ENCODE measurements at regions not wholly inside any gene's neighbourhood (a gene's known extent, or its start where the extent isn't known, plus 50 kb on each side); places are given as distances from the start of the nearest gene placed in this dataset.

- ChIA-PET CTCF (ENCODE audit: low intra/inter-chr PET ratio) (no interaction called here), POLR2A (interaction anchor here (1.4 kb wide), 1 partner anchor 12 kb away, joined by 3 read pairs; no protein-coding TSS in a partner anchor)
- in situ Hi-C loops (cut with MboI): no loop called here
- Histone ChIP-seq H3K4me2 (ENCODE audit: insufficient read depth, low read length) (no peak overlapping the region), H3K9ac (ENCODE audit: insufficient read depth in 1 of 2, low read depth in 2 of 2, low read length in 2 of 2) (no peak overlapping the region), H2AFZ (ENCODE audit: low read depth, low read length) (no peak overlapping the region), H3K27ac (ENCODE audit: extremely low read depth, low read depth, low read length) (no peak overlapping the region), H3K79me2 (ENCODE audit: control insufficient read depth, insufficient read depth, low read length) (no peaks in the 10 kb centered on the region), H3K36me3 (ENCODE audit: control insufficient read depth, insufficient read depth, low read length) (no peaks in the 10 kb centered on the region), H4K20me1 (replicated peaks; ENCODE audit: control insufficient read depth, insufficient read depth, low read length) (no peaks in the 10 kb centered on the region), H3K4me1 (replicated peaks in 1 of 2; ENCODE audit: control insufficient read depth in 2 of 2, insufficient read depth in 2 of 2, low read length in 2 of 2) (no peaks in the 10 kb centered on the region), H3K4me3 (no peak overlapping the region), H3K9me3 (replicated peaks; ENCODE audit: control insufficient read depth, insufficient read depth, low read depth, low read length) (no peaks in the 10 kb centered on the region), H3K27me3 (ENCODE audit: control insufficient read depth in 2 of 2, insufficient read depth in 2 of 2, low read length in 2 of 2) (peaks cover 0 to 4% of the 10 kb centered on the region in 2 experiments; a peak in 1 of 5 replicates), H3K9me1 (ENCODE audit: control insufficient read depth, insufficient read depth, low read length) (no peaks in the 10 kb centered on the region)
- intact Hi-C loops (cut with micrococcal nuclease): no loop called here
- FAIRE-seq (no peak), DNase-seq (ENCODE audit: extremely low read depth in 1 of 4, low spot score in 3 of 4) (no peak), ATAC-seq (no peak)
- BruUV-seq (replicated peaks): no TSS peak
- 0% methylated on average over 2 of the region's 2 CpGs for WGBS (ENCODE audit: insufficient coverage, low coverage, missing lambda C conversion rate)
- TF ChIP-seq ZNF436 (CRISPR knock-in tag; IDR thresholded peaks at IDR 0.05) (no peak), RBM39 (optimal IDR thresholded peaks at IDR 0.05; ENCODE audit: low read depth, low read length) (no peak), SREBF1 (IDR thresholded peaks at IDR 0.05; ENCODE audit: borderline replicate concordance, low read depth, low read length) (no peak), NR0B1 (IDR thresholded peaks at IDR 0.05; ENCODE audit: partially characterized antibody) (no peak), SRF (CRISPR knock-in tag; IDR thresholded peaks at IDR 0.05) (no peak), TEAD4 (IDR thresholded peaks at IDR 0.05; ENCODE audit: low read length) (no peak), TEAD4 (CRISPR knock-in tag; IDR thresholded peaks at IDR 0.05; ENCODE audit: borderline replicate concordance) (no peak), KLF16 (IDR thresholded peaks at IDR 0.05) (no peak), MTA2 (IDR thresholded peaks at IDR 0.05; ENCODE audit: low read depth) (no peak), THAP12 (CRISPR knock-in tag; IDR thresholded peaks at IDR 0.05) (no peak), ZNF655 (CRISPR knock-in tag; IDR thresholded peaks at IDR 0.05) (no peak), GTF2E2 (tag; IDR thresholded peaks at IDR 0.05) (no peak), ZNF707 (CRISPR knock-in tag; conservative IDR thresholded peaks at IDR 0.05) (no peak), GATAD2B (IDR thresholded peaks at IDR 0.05; ENCODE audit: borderline replicate concordance) (no peak), KDM4B (IDR thresholded peaks at IDR 0.05; ENCODE audit: borderline replicate concordance in 2 of 2, low read depth in 1 of 2) (no peak)
- TF ChIP-seq, protein P1, sequence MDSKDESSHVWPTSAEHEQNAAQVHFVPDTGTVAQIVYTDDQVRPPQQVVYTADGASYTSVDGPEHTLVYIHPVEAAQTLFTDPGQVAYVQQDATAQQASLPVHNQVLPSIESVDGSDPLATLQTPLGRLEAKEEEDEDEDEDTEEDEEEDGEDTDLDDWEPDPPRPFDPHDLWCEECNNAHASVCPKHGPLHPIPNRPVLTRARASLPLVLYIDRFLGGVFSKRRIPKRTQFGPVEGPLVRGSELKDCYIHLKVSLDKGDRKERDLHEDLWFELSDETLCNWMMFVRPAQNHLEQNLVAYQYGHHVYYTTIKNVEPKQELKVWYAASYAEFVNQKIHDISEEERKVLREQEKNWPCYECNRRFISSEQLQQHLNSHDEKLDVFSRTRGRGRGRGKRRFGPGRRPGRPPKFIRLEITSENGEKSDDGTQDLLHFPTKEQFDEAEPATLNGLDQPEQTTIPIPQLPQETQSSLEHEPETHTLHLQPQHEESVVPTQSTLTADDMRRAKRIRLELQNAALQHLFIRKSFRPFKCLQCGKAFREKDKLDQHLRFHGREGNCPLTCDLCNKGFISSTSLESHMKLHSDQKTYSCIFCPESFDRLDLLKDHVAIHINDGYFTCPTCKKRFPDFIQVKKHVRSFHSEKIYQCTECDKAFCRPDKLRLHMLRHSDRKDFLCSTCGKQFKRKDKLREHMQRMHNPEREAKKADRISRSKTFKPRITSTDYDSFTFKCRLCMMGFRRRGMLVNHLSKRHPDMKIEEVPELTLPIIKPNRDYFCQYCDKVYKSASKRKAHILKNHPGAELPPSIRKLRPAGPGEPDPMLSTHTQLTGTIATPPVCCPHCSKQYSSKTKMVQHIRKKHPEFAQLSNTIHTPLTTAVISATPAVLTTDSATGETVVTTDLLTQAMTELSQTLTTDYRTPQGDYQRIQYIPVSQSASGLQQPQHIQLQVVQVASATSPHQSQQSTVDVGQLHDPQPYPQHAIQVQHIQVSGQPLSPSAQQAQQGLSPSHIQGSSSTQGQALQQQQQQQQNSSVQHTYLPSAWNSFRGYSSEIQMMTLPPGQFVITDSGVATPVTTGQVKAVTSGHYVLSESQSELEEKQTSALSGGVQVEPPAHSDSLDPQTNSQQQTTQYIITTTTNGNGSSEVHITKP (IDR thresholded peaks at IDR 0.05; ENCODE audit: partially characterized antibody): no peak
Measured at GRCh38 chr10:29751240-29751639, 116.5 kb upstream of the SVIL start.

Data from K562 (cell line).